ENCODE measurements at regions not wholly inside any gene's neighbourhood (a gene's known extent, or its start where the extent isn't known, plus 50 kb on each side); places are given as distances from the start of the nearest gene placed in this dataset.
"Not testable (repeated sequence)": the region's sequence is repeated elsewhere in the genome, so short reads cannot be mapped to it uniquely, and the experiment has no call there.

DNA sequence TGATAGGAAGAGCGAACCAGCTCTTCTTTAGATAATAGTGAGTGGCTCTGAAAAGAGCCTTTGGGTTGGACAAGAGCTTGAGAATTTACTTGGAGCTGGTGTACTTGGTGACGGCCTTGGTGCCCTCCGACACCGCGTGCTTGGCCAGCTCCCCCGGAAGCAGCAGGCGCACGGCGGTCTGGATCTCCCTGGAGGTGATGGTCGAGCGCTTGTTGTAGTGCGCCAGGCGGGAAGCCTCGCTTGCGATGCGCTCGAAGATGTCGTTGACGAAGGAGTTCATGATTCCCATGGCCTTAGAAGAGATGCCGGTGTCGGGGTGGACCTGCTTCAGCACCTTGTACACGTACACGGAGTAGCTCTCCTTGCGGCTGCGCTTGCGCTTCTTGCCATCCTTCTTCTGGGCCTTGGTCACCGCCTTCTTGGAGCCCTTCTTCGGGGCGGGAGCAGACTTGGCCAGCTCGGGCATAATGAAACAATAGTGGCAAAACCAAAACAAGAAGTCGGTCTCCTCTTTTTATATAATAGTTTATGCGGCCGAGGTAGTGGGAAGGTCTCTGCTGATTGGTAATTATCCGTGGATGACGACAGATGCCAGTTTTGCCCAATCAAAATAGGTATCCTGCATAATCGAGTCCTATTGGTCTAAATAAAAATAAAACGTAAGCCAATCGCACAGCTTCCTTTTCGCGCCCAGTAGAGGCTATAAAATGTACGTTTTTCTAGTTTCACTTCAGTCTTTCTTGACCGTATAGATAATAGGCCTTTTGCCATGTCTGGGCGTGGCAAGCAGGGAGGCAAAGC lies 104.6 kb downstream of the OR2B2 start:
- TF ChIP-seq, protein P1, sequence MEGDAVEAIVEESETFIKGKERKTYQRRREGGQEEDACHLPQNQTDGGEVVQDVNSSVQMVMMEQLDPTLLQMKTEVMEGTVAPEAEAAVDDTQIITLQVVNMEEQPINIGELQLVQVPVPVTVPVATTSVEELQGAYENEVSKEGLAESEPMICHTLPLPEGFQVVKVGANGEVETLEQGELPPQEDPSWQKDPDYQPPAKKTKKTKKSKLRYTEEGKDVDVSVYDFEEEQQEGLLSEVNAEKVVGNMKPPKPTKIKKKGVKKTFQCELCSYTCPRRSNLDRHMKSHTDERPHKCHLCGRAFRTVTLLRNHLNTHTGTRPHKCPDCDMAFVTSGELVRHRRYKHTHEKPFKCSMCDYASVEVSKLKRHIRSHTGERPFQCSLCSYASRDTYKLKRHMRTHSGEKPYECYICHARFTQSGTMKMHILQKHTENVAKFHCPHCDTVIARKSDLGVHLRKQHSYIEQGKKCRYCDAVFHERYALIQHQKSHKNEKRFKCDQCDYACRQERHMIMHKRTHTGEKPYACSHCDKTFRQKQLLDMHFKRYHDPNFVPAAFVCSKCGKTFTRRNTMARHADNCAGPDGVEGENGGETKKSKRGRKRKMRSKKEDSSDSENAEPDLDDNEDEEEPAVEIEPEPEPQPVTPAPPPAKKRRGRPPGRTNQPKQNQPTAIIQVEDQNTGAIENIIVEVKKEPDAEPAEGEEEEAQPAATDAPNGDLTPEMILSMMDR (IDR thresholded peaks at IDR 0.05 in 8 of 11, conservative IDR thresholded peaks at IDR 0.05 in 3 of 11) = not testable (repeated sequence)
- TF ChIP-seq POLR2AphosphoS5 (IDR thresholded peaks at IDR 0.05) (peak; percentile 79 to 99 (median 98)), POLR2A (IDR thresholded peaks at IDR 0.05) (peak; percentile 33 to 96 (median 74))
